Islet precursor cell (in vitro differentiated cells): ENCODE measurements at regions not wholly inside any gene's neighbourhood (a gene's known extent, or its start where the extent isn't known, plus 50 kb on each side); places are given as distances from the start of the nearest gene placed in this dataset.

ENCODE experiments used
- DNase-seq: peaks from one replicate; pipeline ENCODE4 v3.0.0-alpha.2; 2018

DNA sequence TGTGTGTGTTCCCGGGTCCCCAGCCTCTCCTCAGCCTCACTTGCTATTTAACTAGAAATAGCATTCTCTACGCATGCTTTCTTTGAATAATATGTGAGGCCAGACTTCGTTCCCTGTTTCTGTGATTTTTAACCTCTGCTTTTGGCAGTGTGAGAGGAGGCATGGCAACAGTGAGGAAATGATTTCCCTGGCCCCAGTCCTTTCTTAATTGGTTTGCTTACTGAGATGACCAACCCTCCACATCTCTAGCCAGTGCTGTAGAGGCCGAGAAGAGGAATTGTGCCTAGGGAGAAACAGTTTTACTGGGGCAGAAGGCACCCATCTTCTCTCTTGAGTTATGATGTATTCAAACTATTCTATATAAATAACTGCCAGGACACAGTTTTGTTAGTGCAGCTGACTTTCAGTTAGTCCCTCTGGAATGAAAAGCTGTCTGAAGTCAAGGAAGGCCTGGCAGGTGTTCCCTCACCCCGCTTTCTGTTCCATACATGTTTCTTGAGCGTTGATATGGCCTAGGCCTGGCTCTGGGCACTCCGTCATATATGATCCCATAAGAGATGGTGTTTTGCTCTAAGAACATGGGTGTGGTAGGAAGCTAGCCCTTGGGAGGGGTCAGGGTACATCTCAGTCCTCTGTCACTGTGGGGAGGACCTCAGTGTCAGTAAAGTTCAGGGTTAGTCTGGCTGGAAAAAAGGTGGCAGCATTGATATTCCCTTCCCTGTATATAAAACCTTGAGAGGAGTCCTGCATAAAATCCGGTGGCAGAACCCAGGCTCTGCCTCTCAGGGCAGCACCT, 73.7 kb upstream of the NPAS1 start:
- no peak for DNase-seq

DNA sequence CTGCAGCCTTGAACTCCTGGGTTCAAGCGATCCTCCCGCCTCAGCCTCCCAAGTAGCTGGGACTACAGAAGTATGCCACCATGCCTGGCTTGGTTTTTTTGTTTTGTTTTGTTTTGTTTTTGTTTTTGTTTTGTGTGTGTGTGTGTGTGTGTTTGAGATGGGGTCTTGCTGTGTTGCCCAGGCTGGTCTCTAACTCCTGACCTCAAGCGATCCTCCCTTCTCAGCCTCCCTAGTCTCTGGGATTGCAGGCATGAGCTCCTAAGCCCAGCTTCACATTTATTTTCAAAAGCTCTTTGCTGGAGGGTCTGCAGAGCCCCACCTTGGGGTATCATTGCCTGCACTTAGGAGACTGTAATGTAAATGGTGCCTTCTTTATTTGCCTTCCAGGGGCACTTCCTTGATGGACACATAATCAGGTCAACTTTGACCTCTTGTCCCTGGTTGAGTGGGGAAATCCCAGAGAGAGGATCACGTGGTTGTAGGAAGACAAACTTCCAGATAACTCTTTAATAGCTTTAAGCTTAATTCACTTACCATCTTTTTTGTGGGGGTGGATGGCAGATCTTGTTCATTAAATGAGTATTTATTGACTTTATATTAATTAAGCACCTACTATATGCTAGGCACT, 72.9 kb upstream of the NPAS1 start:
- no peak for DNase-seq

DNA sequence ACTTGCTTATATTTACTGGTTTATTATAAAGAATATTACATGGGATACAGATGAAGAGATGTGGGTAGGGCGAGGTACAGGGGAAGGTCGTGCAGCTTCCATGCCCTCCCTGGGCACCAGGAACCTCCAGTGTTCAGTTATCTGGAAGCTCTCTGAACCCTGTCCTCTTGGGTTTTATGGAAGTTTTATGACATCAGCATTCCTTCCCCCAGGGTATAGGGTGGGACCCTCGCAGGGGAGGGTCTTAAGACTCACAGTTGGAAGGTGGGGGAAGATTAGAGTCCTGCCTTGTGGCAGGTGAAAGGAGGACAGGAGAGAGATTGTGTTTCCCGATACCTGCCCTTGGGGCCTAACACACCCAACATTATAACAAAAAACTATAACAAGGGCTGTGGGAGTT, 71.8 kb upstream of the NPAS1 start:
- no peak for DNase-seq

DNA sequence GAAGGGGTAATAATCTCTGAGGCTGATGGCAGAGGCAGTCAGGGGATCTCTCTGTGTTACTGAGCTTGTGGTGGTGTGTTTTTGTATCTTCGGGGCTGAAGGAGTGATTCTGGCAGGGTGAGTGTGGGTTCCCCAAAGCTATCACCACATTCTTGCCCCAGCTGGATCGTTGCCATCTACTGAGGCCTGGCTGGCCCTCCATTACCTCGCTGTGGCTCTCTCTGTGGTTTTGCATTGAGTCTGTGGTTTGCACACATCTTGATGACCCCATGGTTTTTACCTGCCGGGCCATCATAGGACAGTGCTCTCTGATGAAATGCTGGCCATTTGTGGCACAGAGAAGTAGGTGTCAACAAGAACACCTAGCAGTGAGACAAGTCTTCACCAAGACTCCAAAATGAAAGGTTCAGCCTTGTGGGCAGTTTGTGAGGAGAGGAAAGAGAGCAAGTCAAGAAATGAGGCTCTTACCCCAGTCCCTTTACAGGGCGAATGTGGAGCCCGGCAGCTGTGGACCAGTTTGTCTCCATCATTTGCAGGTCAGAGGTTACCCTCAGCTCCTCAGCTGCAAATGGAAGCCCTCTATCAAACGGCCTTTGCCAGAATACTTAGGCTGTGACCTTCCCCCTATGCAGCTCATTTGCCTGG, 69.0 kb upstream of the NPAS1 start:
- DNase-seq = no peak

DNA sequence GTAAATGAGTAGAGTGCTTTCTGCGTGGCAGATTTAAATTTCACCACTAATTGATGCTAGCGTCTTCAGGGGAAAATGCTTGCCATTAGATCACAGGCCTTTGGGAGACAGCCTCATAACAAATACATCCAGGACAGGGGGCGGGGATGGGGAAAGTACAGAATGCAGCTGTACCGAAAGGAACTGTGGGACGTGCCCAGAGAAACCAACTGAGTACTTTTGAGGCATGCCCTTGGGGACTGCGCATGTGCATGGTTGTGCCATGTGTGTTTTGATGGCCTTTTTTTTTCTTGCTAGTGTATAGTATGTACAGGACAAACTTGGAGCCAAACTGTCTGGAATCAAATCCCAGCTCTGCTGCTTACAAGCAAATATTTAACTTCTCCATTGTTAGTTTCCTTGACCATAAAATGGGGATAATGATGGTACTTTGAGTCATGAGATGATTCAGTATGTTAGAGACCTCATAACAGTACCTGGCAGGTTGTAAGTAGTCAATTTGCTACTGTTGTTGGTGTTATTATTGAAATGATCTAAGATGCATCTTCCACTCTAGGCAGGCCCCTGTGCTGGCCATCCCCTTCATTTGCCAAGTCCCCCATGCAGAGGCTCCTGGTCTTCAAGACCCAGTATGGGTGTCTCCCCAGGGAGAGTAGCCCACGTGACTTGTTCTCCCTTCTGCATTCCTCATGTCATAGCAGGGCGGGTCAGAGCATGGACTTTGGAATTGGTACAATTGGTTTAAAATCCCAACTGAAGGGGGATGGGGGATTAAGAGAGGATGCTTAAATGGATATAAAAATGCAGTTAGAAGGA, 68.3 kb upstream of the NPAS1 start:
- DNase-seq = peak; percentile 60

DNA sequence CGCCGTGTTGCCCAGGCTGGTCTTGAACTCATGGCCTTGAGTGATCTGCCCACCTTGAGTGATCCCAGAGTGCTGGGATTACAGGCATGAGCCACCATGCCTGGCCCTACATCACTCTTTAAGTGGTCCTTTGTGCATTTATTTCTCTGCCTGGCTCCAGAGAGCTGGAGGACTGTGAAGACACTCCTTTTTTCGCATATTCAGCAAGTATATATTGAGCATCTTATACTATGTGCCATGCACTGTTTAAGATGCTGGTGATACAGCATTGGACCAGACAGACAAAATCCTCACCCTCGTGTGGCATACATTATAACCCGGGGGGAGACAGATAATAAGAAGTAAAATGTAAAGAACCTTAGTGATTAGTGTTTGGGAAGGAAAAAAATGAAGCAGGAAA, 66.8 kb upstream of the NPAS1 start:
- DNase-seq = no peak

DNA sequence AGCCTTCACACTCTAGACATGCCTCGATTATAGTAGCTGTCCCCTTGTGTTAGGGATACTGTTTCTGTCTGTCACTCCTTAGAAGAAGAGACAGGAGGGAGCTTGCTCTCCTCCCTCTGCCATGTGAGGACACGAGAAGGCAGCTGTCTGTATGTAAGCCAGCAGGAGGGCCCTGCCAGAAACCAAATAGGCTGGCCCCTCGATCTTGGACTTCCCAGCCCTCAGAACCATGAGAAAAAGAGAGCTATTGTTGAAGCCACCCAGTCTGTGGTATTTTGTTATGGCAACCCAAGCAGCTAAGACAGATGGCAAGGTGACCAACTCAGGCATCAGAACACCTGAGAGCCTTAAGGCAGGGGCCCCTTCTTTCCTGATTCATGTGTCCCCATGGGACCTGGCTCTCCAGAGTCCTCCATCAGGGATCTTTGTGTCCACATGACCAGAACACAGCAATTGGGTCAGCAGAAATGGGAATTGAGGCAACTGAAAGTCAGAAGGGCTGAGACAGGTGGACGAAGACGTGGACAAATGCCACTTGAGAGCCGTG, 65.6 kb upstream of the NPAS1 start:
- DNase-seq = no peak

DNA sequence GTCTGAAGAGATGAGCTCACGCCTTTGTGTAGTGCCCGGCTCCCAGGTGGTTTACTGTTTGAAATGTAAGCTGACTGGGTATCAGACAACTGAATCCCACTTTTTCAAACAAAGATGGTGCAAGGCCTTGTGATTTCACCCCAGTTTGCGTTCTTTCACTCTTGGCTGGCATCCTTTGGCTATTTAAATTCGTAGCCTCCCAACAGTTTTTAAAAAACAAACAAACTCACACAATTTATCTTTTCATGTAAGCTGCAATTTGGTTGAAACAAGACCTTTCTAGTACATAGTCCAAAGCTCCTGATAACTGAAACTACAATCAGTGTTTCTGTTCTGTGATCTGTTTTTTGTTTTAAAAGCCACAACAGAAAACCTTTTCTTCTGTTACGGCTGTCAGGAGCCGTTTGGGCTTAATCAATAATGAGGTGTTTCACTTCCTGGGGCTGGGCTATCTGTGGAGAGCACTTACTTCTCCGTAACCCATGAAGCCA, 65.1 kb upstream of the NPAS1 start:
- no peak for DNase-seq

DNA sequence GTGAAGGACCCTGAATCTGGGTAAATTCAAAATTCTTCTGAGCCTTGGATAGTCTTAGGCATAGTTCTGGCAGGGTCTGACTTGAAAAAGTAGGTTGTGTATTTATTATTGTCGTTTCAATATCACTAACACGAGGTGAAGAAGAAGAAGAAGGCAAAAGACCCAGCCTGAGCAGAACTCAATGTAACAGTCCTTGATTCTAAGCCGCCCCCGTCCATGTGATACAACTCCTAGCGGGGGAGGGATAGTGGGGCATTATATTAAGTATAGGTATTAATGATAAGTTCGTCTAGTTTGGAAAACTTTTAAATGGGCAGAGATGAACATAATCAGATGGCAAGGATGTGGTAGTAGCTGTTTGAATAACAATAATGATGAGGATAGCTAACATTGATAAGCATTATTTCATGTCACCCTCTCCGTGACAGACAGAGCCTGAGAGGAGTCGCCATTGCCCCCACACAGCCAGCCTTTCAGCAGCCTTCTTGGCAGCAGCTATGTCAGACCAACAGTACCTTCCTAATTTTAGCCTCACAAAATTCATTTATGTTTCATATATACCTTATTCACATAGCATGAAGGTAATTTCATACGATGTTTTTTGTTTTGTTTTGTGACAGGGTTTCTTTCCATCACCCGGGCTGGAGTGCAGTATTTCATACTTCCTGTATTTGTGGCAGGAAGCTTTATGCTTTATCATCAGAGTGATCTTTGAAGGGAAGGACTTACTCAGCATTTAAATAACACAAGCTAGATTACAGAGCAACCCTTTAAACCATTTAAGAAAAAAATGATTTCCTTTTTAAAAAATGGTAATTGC, 64.4 kb upstream of the NPAS1 start:
- no peak for DNase-seq

DNA sequence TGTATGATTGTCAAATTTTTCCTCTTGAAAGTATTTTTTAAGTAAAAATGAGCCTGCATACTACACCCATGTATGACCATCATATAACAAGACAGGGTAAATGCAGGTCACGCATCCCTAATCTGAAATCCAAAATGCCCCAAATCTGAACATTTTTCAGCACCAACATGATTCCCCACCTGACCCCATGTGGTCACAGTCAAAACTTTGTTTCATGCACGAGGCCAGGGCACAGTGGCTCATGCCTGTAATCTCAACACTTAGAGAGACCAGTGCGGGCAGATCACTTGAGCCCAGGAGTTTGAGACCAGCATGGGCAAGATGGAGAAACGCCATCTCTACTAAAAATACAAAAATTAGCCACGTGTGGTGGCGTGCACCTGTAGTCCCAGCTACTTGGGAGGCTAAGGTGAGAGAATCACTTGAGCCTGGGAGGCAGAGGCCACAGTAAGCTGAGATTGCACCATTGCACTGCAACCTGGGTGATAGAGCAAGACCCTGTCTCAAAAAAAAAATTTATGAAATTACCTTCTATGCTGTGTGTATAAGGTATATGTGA, 63.7 kb upstream of the NPAS1 start:
- no peak for DNase-seq

DNA sequence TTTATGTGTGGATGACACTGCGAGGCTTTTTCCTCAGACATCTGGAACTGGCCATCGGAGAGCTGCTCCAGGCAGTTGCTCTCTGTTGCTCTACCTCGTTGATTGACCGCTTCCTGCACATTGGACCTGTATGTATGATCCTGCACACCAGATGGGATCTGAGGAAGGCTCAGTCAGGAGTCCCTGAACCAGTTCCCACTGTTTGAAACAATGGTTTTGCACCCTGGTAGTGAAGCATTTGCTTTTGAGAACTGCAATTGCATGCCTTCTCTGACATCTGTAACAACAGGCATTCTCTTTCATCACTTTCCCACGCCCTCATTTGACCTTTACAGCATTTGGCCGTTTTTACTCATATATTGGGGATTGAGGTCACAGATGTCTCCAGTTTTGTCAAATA, 61.1 kb upstream of the NPAS1 start:
- peak; percentile 61 for DNase-seq

DNA sequence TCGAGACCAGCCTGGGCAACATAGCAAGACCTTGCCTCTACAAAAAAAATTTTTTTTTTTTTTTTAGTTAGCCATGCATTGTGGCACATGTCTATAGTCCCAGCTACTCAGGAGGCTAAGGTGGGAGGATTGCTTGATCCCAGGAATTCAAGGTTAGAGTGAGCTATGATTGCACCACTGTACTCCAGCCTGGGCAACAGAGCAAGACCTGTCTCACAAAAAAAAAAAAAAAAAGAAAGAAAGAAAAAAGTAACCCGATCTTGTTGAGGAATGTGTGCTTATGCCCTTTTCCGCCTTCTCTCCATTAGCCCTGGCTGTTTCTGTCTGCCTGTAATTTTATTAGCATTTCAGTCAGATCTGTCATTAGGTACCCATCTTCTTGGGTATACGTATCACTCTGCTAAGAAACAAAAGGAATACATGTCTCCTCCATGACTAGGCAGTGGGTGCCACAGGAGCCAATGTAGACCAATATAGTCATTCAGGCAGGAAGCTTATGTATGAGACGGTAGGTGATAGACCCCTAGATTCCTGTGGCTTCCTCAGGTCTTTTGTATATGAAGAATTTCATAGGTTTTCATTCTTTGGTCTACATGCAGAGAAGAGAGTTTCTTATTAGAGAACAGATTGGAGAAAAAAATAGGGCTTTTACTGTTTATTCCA, 59.6 kb upstream of the NPAS1 start:
- no peak for DNase-seq

DNA sequence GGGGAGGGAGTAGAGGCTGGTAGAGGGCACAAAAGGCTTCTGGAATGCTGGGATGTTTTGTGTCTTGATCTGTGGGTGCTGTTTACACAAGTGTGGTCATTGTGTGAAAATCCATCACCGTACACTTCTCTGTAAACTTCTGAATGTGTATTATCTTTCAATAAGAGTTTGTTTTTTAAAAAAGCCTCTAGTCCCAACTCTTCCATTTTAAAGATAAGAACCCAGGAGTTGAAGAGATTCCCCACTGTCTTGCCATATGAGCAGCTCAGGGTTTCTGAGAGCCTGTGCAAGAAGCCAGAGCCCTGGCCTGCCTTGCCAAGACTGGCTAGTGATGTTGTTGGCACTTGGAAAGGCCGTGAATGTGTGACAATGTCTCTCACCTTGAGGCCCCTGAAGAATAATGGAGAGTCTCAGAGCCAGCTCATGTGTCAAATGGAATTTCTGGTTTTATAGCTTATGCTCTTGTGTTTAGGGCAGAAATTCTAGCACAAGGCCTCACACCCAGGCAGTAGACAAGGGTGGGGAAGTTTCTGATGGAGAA, 57.5 kb upstream of the NPAS1 start:
- DNase-seq = no peak

DNA sequence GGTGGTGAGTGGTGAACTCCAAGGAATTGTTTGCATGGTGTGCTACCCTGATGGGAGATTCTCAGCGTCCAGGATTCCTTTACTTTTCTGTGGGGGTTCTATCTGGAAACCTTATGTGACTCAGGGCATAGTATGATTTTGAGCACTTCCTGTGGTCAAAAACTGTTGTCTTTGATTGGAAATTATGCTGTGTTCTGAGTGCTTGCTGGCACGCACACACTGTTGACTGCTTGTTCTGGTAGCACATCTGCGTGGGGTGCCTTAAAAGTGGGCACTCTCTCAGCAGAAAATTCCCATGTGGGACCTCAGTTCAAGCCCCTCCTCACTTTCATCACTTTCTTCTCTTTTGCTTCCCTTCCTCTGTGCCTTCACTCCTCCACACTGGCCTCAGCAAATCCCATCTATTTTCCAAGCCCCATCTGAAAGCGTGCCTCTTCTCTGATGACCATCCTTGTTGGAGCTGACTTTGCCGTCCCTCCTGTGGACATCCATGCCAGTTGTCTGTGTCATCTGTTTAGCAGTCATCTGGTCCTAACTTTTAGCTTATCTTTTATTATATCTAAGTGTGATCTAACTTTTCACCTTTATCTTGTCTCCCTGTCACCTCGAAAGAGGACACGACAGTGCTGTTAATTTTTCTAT, 56.4 kb upstream of the NPAS1 start:
- no peak for DNase-seq

DNA sequence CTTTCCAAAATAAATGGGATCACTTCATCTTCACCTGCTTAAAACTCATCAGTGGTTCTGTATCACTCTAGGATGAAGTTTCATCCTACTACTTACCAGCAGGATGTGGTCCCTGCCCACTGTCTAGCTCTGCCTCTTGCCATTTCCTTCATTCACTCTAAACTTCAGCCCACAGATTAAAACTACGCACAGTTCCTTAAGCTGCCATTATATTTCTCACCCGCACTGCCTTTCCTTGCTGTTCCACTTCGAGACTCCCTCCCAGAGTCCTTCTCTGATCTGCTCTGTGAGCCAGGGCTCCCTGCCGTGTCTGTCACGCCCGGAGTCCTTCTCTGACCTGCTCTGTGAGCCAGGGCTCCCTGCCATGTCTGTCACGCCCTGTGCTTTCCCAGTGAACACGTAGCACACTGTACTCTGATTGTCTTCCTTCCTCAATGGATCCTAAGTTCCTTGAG, 52.0 kb upstream of the NPAS1 start:
- no peak for DNase-seq
